LNCAP (cell line): ENCODE measurements at regions not wholly inside any gene's neighbourhood (a gene's known extent, or its start where the extent isn't known, plus 50 kb on each side); places are given as distances from the start of the nearest gene placed in this dataset.

Experiments used
- TF ChIP-seq, protein P1 (sequence below): fragments of 450-650 bp; IDR thresholded peaks from 2 replicates; pipeline ENCODE4 v1.5.1; 2017; ENCODE audit warnings: mild to moderate bottlenecking

DNA sequence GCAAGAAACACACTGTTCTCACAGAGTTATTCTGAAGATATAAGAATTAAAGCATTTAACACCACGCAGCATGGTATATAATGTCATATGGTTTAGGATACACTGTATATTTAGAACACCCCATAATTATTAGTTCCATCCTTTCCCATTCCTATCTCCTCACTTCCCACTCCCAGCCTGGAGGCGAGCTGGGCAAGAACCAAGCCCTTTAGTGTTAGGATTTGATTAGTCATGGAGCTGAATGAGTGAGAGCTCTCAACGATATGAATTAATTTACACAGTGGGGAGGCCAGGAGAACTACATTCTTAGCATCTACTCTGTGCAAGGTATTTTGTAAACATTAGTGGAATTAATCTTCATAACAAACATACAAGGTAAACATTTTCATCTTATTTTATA lies 934.3 kb downstream of the DIAPH3 start:
- TF ChIP-seq, protein P1, sequence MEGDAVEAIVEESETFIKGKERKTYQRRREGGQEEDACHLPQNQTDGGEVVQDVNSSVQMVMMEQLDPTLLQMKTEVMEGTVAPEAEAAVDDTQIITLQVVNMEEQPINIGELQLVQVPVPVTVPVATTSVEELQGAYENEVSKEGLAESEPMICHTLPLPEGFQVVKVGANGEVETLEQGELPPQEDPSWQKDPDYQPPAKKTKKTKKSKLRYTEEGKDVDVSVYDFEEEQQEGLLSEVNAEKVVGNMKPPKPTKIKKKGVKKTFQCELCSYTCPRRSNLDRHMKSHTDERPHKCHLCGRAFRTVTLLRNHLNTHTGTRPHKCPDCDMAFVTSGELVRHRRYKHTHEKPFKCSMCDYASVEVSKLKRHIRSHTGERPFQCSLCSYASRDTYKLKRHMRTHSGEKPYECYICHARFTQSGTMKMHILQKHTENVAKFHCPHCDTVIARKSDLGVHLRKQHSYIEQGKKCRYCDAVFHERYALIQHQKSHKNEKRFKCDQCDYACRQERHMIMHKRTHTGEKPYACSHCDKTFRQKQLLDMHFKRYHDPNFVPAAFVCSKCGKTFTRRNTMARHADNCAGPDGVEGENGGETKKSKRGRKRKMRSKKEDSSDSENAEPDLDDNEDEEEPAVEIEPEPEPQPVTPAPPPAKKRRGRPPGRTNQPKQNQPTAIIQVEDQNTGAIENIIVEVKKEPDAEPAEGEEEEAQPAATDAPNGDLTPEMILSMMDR, result no peak

DNA sequence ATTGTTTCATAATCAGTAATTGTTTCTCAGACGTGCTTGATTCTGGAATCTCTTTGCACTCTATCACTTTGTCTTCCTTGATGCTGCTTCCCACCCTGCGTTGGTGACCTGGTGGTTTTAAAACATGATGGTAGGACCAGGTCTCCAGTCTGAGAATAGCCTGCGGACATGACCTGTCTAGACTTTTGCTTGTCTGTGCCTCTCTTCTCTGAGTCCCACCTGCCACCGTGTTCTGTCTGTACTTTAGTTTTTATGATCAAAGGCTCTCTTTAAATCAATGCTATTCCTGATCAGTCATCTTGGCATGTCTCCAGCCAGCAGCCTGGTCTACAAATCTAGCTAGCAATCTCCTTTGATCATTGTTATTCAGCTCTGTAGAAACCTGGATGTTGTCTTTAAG lies 933.9 kb downstream of the DIAPH3 start:
- TF ChIP-seq, protein P1, result no peak

DNA sequence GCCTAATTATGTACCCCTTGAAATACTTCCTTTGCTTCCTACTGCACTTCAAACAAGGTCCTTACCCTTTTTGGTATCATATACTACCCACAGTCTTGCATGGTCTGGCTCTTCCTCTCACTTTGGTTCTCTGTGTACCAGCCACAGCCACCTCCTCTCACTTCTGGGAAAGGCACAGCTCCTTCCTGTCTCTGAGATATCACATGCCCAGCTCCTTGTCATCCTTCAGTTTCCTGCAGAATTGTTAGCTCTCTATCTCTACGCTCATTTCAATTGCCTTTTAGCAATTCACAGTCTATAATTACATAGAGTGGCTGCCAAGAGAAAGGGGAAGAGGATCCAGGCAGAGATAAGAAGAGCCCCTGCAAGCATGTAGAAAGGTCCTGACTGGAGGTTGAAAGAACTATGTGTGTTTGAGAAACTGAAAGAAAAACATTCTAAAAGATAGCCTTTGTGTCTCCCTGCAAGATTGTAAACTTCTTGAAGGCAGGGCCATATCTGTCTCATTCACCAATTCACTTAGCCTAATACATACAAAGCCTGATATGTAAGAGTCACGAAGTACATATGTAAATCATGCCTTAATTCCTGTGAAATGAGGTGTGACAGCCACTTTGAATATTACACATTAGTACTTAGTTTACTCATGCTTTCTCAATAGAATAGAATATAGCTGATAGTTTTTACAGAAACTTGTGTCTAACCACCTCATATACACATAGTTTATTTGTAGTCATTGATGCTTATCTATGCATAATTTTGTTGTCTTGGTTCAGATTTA lies 933.1 kb downstream of the DIAPH3 start:
- TF ChIP-seq, protein P1, result no peak

DNA sequence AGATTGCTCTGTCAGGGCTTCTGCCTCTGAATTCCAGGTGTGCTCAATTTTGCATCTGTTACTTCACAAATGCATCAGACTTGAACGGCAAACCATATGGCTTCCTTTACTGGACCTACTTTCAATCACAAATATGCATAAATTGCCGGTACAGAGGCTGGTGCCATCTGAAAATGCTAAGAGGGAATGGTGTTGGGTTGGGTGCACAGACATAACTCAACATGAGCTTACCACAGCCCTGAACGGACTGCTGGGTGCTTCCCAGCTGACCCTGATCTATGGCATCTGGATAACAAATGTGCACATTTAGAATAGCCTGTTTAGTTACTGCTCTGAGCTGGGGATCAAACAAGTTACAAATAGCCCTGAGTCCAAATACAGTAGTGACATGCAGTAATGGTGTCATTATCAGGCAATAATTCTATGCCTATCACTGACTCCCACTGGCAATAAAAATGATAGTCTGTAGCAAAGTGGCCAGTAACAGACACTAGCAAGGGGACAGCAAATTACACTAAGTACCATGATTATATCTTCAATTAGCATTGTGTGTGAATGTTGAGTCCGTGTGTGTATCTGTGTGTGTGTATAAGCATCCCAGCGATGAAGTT lies 927.3 kb downstream of the DIAPH3 start:
- TF ChIP-seq, protein P1, result no peak

DNA sequence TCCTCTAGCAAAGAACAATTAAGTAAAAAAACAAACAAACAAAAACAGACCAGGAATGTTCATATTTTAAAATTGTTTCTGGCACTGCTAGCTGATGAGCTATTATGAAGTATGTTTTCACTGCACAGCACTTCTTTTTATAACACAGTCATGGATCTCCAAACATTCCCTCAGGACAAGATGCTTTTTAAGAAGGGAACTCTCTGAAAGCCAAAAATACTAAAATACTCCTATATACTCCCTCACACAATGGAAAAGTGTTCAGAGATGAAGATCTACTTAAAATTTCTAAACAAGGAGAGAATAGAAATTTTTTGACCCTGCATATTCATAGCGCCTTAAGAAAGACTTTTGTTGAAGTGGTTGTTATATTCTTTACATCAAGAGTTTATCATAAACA lies 926.8 kb downstream of the DIAPH3 start:
- TF ChIP-seq, protein P1, result no peak

DNA sequence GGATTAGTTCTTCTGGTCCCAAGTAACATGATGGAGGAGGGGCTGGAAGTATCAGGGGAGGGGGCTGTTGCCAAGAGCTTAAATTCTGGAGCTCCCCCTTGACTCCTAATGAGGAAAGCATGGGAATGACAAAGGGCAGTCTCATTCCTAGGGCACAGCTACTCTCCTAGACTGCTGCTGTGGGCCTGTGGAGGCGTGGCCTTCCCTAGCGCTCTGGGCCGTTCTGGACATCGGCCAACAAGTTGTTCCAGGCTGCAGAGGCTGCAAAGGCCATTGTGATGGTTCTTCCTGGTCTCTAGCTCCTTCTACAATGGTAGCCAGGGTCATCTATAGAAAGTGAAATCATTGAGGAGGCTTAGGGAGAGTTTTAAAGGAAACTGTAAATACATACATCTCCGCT lies 916.6 kb downstream of the DIAPH3 start:
- TF ChIP-seq, protein P1, result no peak

DNA sequence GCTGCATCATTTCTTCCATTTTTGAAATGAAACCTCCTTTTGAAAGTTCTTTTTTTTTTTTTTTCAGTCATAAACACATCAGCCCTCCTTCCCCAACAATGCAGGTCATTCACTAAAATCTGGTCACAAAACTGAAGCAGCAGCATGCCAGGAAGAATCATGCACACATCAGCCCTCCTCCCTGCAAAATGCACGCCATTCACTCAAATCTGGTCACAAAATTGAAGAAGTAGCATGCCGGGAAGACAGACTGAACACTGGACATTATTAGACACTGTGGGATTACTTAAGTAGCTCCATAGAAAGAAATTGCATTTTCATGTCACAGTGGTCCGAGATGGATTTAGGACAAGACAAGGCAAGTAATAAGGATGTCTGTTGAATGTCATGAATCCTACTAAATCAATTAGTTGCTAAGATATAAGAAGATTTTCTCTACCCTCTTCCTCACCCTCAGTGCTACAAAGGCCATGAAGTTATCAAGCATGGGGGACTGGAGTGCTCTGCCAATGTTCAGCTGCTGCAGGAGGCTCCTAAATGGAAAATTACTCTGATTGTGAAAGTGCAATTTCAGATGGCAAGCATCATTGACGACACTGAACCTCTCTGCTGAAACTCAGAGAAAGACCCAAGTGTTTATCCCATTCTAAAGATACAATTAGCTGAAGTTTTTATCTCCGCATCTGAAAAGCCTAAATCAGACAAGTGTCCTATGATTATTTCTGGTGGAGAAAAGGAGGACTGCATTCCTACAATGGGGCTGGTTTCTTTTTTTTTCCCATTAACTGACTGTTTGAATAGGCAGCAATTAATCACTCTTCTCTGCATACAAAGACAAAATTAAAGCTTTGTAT lies 913.2 kb downstream of the DIAPH3 start:
- TF ChIP-seq, protein P1, result no peak
